PC-9 (cell line): ENCODE measurements at regions not wholly inside any gene's neighbourhood (a gene's known extent, or its start where the extent isn't known, plus 50 kb on each side); places are given as distances from the start of the nearest gene placed in this dataset.

ENCODE experiments used
- CTCF ChIP-seq: fragments of 200-600 bp; sonication (generic); conservative IDR thresholded peaks from 2 replicates; pipeline ENCODE4 v1.6.1; 2017; ENCODE audit warnings: mixed run types, antibody characterized with exemption, mild to moderate bottlenecking, moderate library complexity
- EZH2 ChIP-seq: fragments of 200-600 bp; sonication (generic); IDR thresholded peaks from 2 replicates; pipeline ENCODE4 v1.8.0; 2017; ENCODE audit warnings: antibody characterized with exemption, low read depth

GRCh38 chr13:73242515-73243015 lies 183.8 kb downstream of the KLF5 start:
- no peak for TF ChIP-seq CTCF
- no peak for TF ChIP-seq EZH2
